Limb (tissue), 2 donors: ENCODE measurements at regions not wholly inside any gene's neighbourhood (a gene's known extent, or its start where the extent isn't known, plus 50 kb on each side); places are given as distances from the start of the nearest gene placed in this dataset.

ENCODE experiments used
- DNase-seq, 2 donors: peaks; one replicate each; pipeline ENCODE4 v3.0.0-alpha.2; 2016; ENCODE audit errors: extremely low spot score in 2 of 2

GRCh38 chr10:123556049-123556448 lies 110.1 kb upstream of the GPR26 start:
- DNase-seq = no peak

DNA sequence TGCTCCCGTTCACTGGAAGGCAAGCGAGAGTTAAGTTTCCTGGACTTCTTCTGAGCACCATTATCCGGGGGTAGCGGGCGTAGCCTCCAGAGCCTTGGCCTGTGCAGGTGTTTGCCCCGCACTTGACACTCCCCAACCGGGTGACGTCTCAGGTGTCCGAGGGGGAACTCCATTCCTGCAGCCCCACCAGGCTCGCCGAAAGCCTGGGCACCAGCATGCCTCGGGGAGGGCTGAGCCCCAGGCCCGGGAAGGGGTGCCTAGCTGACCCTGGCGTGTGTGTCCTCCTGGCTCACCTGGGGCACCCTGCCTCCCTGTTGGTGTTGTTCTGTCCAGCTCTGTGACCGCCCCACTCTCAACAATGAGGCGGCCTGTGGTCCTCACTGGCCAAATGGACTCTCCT lies 109.4 kb upstream of the GPR26 start:
- no peak for DNase-seq

DNA sequence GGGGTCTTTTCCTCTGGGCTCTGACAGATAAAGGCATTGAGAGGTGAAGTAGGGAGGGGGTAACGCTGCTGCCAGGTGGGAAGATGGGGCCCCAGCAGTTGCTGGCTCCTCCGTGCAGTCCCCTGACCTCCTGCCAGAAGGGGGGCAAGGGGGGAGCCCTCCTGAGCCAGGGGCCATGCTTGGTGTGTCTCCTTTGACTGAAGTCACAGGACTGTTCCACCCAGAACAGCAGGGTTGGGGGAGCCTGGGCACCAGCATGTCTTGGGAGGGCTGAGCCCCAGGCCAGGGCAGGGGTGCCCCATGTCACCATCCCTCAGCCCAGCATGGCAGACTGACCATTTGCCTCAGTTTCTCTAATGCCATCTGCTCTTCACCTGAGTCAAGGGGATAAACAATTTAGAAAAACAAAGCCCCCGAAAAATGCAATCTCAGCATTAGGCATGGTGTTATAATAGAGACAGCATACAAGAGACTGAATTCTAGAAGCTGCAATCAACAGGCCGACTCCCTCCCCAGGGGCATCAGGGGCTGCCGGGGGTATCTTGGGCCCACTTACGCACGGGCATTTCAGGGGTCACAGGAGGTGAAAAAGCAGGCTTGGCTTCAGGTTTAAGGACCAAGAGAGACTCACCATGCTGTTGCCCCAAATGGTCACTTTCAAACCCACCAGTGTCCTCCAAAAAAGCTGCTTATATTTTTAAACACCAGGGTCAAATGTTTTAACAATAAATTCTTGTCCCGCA lies 108.6 kb upstream of the GPR26 start:
- DNase-seq = no peak

- no peak for DNase-seq
These were observed 107.5 kb upstream of the GPR26 start for GRCh38 chr10:123558651-123559050.

GRCh38 chr10:123559066-123559822 lies 106.9 kb upstream of the GPR26 start:
- DNase-seq = peak; percentile 64 to 89

GRCh38 chr10:123559823-123560092 lies 106.4 kb upstream of the GPR26 start:
- no peak for DNase-seq

GRCh38 chr10:123560301-123561140 lies 105.6 kb upstream of the GPR26 start:
- no peak for DNase-seq

GRCh38 chr10:123561141-123561440 lies 105.1 kb upstream of the GPR26 start:
- DNase-seq = no peak

DNA sequence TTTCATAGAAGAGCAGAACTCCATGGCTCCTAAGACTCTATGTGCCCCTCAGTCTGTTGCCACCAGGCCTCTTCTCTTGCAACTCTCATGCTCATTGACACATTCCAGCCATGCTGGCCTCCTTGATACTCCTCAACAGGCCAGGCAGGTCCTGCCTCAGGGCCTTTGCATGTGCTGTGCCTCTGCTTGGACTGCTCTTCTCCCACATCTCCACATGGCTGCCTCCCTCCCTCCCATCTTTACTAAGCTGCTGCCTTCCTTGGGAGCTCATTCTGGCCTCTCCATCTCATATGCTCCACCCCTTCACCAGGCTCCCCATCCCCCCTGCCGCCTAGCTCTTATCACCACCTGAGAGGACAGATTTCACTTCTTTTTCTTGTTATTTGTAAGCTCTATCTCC lies 103.8 kb upstream of the GPR26 start:
- no peak for DNase-seq

GRCh38 chr10:123562811-123563580 lies 103.2 kb upstream of the GPR26 start:
- no peak for DNase-seq

DNA sequence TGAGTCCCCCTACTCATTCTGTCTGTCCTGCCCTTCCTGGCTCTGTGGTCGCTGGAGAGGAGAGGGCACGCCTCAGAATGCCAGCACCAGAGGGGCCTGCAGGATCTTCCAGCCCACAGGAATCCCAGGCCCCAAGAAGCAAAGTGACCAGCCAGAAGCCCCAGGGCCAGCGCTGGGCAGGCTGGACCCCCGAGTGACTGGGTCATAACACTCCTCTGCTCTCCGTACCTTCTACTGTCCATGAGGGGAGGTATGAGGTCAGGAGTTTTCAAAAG lies 102.6 kb upstream of the GPR26 start:
- DNase-seq = no peak

DNA sequence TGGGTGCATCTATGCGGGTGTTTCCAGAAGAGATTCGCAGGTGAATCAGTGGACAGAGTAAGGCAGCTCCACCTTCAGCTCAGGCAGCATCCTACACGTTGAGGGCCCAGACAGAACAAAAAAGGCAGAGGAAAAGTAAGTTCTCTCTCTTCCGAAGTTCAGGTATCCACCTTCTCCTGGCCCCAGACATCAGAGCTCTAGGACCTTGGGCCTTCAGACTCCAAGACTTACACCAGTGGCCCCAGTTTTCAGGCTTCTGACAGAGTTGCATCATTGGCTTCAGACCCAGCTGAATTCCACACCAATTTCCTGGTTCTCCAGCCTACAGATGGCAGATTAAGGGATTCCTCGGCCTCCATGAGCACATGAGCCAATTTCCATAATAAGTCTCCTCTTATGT lies 102.2 kb upstream of the GPR26 start:
- no peak for DNase-seq

DNA sequence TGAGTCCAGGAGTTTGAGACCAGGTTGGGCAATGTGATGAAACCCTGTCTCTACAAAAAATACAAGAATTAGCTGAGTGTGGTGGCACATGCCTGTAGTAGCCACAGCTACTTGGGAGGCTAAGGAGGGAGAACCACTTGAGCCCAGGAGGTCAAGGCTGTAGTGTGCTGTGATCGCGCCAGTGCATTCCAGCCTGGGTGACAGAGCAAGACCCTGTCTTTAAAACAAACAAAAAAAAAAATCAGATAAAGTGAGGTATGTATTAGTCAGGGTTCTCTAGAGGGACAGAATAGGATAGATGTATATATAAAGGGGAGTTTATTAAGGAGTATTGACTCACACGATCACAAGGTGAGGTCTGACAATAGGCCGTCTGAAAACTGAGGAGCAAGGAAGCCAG lies 101.5 kb upstream of the GPR26 start:
- no peak for DNase-seq

DNA sequence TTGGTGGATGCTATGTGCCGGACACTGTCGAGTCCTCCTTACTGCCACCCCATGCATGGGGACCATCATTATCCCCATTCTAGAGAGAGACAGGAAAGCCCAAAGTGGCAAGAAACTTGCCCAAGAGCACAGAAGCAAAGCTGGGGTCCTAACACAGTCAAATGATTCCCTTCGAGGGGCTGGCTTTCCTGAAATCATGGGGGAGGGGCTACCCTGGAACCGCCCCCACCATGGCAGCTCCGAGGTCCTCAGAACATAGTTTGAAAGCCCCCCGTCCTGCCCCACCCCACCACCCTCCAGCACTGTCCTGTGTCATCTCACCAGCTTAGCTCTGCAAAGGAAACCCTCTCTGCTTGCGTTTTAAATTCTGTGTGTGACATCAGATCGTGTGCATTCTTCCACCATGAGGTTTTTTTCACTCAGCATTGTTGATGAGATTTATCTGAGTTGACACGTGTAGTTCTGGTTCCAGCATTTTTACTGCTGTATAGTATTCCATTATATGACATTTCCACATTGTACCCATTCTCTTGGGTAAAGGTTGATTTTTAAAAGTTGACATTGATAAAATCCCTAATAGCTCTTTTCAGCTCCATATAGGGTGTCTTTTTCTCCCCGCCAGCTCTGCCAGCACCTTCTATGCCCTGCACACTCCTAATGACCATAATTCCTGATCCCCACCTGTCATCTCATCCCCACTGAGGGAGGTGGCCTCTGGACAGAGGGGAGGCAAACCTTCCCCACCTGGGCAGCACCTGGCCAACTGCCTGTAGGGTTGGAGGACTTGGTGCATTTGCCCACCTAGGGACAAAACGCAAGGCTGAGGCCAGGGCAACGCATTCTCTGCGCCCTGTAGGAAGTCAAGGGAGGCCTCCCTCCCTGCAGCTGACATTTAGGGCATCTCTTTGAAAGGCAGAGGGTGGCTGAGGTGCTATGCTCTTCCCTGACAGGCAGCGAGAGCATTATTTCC lies 100.2 kb upstream of the GPR26 start:
- DNase-seq = no peak

GRCh38 chr10:123567984-123568739 lies 98.0 kb upstream of the GPR26 start:
- no peak for DNase-seq

DNA sequence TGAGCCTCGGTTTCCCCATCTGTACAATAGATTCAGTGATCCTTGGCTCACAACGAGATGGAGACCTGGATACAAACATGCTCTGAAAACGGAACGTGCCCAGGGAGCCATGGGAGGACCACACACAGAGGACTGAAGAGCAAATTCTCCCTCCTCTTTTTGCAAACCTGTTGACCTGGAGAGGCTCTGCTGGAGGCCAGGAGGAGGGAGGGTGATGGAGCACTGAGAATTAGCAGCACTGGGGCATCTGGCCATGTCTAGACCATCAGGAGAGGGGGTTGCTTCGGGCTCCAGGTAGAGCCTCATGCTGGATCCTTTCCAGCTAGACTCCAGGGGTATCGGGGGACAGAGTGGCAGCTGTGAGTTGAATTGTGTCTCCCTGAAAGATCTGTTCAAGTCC lies 97.4 kb upstream of the GPR26 start:
- no peak for DNase-seq

GRCh38 chr10:123569436-123570035 lies 96.6 kb upstream of the GPR26 start:
- peak in 1 of 2 donors; percentile 22 for DNase-seq

DNA sequence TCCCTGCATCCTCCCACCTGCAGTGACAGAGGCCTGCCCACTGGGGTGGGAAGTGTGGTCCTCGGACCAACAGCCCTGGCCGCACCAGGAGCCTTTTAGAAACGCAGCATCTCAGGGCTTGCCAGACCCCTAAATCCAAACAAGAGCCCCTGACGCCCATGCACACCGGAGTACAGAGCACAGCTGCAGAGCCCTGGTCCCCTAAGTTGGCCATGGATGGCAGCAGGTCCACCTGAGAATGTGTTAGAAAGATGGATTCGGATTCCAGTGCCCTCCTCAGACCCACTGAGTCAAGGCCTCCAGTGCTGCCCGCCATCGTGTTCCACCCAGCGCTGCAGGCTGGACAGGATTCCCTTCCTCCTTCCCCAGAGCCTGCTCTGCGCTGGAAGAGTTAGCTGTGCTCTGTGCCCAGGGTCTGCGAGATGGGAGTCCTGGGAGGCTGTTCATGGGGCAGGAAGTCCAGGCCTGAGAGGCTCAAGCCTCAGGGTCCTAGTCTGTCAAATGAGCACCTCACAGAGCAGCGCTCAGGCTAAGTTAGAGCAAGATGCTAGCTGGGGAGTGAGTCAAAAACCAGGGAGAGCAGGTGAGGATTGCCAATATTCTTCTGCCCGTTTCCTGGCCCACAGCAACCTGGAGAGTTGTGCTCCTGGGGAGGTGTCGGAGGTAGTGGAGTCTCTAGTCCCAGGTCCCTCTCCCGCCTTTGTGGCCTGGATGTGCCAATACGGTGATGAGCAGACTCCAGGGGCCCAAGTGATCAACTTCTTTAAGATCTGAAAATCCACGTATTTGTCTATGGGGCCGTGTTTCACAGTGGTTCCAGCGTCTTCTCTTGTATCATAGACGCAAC lies 95.9 kb upstream of the GPR26 start:
- DNase-seq = no peak
